ENCODE measurements at regions not wholly inside any gene's neighbourhood (a gene's known extent, or its start where the extent isn't known, plus 50 kb on each side); places are given as distances from the start of the nearest gene placed in this dataset.

DNA sequence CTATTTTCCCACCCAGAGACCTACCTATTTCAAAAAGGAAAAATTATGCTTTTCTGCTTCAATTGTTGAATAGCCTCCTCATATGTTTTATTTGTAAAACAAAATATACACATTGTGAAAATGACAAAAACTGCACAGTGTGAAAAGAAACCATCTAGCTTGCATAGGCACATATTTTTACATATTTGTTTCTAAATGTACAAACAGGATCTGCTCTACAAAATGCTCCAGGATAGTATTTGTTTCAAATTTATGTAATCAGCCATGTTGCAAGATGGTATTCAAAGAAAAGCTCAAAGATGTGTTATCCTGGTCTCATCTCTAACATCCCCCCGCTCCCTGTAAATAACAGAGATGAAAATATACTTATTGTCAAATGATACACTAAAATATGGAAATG is 366.1 kb upstream of the MPDZ start:
- no peak overlapping the region for H3K27ac ChIP-seq (ENCODE audit: insufficient read depth, low read depth, low read length)
- no peaks in the 10 kb centered on the region for H3K9me1 ChIP-seq (replicated peaks; ENCODE audit: control insufficient read depth, extremely low read depth, insufficient read depth, low read length)
- no peak overlapping the region for H3K4me3 ChIP-seq (replicated peaks in 1 of 3; ENCODE audit: insufficient read depth in 1 of 3, low read depth in 1 of 3, low read length in 3 of 3)
- dilution Hi-C loops (cut with MboI; ENCODE audit: extremely low pct_ligation_motif_present, low sequenced_read_pairs) (no loop called here), intact Hi-C loops (cut with micrococcal nuclease) (no loop called here)
- no peak for FAIRE-seq
- no peaks in the 10 kb centered on the region for H3K79me2 ChIP-seq (ENCODE audit: control insufficient read depth, insufficient read depth, low read length)
- H2AFZ ChIP-seq (ENCODE audit: low read depth, low read length) = no peak overlapping the region
- ChIA-PET POLR2A (no interaction called here), CTCF (no interaction called here)
- no peaks in the 10 kb centered on the region for H3K27me3 ChIP-seq (ENCODE audit: control insufficient read depth in 2 of 2, insufficient read depth in 2 of 2, low read length in 2 of 2)
- no TSS peak for BruUV-seq (replicated peaks)
- no peaks in the 10 kb centered on the region for H3K9me3 ChIP-seq (replicated peaks; ENCODE audit: control insufficient read depth, insufficient read depth, low read length)
- no peak overlapping the region for H3K4me2 ChIP-seq (ENCODE audit: insufficient read depth, low read length)
- no peaks in the 10 kb centered on the region for H3K4me1 ChIP-seq (ENCODE audit: control insufficient read depth, extremely low read depth, insufficient read depth, low read length)
- TF ChIP-seq POLR2A (IDR thresholded peaks at IDR 0.05; ENCODE audit: low read depth, low read length) (no peak), EZH2 (IDR thresholded peaks at IDR 0.05; ENCODE audit: borderline replicate concordance, low read depth, low read length, severe bottlenecking) (no peak), FOS (IDR thresholded peaks at IDR 0.05; ENCODE audit: borderline replicate concordance, insufficient read depth, low read length) (no peak), POLR2AphosphoS5 (IDR thresholded peaks at IDR 0.05; ENCODE audit: insufficient read depth, low read depth, low read length) (no peak), JUN (IDR thresholded peaks at IDR 0.05; ENCODE audit: borderline replicate concordance, insufficient read depth, insufficient read length, low read depth) (no peak)
- TF ChIP-seq, protein P1, sequence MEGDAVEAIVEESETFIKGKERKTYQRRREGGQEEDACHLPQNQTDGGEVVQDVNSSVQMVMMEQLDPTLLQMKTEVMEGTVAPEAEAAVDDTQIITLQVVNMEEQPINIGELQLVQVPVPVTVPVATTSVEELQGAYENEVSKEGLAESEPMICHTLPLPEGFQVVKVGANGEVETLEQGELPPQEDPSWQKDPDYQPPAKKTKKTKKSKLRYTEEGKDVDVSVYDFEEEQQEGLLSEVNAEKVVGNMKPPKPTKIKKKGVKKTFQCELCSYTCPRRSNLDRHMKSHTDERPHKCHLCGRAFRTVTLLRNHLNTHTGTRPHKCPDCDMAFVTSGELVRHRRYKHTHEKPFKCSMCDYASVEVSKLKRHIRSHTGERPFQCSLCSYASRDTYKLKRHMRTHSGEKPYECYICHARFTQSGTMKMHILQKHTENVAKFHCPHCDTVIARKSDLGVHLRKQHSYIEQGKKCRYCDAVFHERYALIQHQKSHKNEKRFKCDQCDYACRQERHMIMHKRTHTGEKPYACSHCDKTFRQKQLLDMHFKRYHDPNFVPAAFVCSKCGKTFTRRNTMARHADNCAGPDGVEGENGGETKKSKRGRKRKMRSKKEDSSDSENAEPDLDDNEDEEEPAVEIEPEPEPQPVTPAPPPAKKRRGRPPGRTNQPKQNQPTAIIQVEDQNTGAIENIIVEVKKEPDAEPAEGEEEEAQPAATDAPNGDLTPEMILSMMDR (IDR thresholded peaks at IDR 0.05; ENCODE audit: extremely low read depth in 1 of 2, insufficient read depth in 1 of 2, low read depth in 1 of 2, low read length in 2 of 2) = no peak
- TF ChIP-seq, protein P2, sequence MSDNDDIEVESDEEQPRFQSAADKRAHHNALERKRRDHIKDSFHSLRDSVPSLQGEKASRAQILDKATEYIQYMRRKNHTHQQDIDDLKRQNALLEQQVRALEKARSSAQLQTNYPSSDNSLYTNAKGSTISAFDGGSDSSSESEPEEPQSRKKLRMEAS (IDR thresholded peaks at IDR 0.05; ENCODE audit: insufficient read depth, insufficient read length) = no peak
- no peak for DNase-seq (ENCODE audit: low read depth, low spot score)
- H3K9ac ChIP-seq (replicated peaks; ENCODE audit: extremely low read depth, insufficient read depth, low read length) = no peak overlapping the region
- no peaks in the 10 kb centered on the region for H3K36me3 ChIP-seq (ENCODE audit: control insufficient read depth in 2 of 2, extremely low read depth in 1 of 2, insufficient read depth in 2 of 2, low read length in 2 of 2)
- no peaks in the 10 kb centered on the region for H4K20me1 ChIP-seq (replicated peaks; ENCODE audit: control insufficient read depth, extremely low read depth, insufficient read depth, low read length)

Measured in endothelial cell of umbilical vein (primary cell).